NCI-H2227 (cell line): ENCODE measurements at regions not wholly inside any gene's neighbourhood (a gene's known extent, or its start where the extent isn't known, plus 50 kb on each side); places are given as distances from the start of the nearest gene placed in this dataset.
"Not testable (repeated sequence)": the region's sequence is repeated elsewhere in the genome, so short reads cannot be mapped to it uniquely, and the experiment has no call there.

ENCODE experiments used
- DNase-seq: peaks from one replicate; lab custom pipeline; 2025; ENCODE audit not compliant: unreplicated experiment; lab: John Stamatoyannopoulos, UW

- DNase-seq: no peak
These were observed 139.9 kb downstream of the ARL4A start for GRCh38 chr7:12827219-12827821.

DNA sequence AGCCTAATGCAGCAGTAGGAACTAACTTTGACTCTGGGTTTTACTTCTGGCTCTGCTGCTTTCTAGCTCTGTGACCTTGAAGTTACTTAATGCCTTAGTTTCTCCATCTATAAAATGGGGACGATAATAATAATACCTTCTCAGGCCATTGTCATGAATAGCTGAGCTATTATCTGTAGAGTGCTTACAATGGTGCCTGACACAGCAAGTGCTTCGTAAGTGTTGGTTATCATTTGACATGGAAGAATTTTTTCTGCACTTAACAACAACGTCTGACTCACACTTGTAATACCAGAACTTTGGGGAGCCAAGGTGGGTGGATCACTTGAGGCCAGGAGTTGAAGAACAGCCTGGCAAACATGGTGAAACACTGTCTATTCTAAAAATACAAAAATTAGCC, 140.5 kb downstream of the ARL4A start:
- DNase-seq: no peak

GRCh38 chr7:12831024-12831423, 143.6 kb downstream of the ARL4A start:
- DNase-seq: no peak

- DNase-seq: no peak
These were observed 146.4 kb downstream of the ARL4A start for GRCh38 chr7:12833829-12834228.

GRCh38 chr7:12834782-12835181, 147.3 kb downstream of the ARL4A start:
- DNase-seq: no peak

GRCh38 chr7:12839508-12840153, 152.2 kb downstream of the ARL4A start:
- peak; percentile 86 for DNase-seq

GRCh38 chr7:12844732-12845131, 157.3 kb downstream of the ARL4A start:
- DNase-seq: not testable (repeated sequence)

DNA sequence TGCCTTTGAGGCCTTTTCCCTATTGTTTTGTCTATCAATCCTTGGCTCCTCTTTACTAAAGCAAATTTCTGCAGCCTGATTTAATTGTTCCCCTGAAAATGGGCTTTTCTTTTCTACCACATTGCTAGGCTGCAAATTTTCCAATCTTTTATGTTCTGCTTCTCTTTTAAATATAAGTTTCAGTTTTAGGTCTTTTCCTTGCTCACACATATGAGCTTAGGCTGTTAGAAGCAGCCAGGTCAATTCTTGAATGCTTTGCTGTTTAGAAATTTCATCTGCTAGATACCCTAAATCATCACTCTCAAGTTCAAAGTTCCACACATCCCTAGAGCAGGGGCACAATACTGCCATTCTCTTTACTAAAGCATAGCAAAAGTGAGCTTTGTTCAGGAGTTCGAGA, 159.6 kb downstream of the ARL4A start:
- no peak for DNase-seq

DNA sequence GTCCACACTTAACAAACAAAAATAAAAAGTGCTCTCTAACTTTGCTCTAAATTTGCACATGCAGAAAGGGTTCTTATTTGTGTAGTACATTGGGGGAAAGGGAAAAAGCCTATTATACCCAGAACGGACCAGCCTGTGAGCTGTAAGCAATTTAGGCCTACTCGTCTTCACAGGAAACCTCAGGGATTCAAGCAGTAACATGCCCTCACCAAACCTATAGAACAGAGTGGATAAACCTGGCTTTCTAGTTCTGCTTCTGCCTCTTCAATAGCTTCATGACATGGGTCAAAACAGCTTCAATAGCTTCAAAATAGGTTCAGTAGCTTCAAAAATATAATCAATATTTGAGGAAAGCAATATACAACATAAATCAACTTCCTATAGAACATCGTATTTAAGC, 163.7 kb downstream of the ARL4A start:
- DNase-seq: no peak

GRCh38 chr7:12851841-12852240, 164.4 kb downstream of the ARL4A start:
- DNase-seq: no peak

GRCh38 chr7:12855036-12855435, 167.6 kb downstream of the ARL4A start:
- DNase-seq: no peak

GRCh38 chr7:12859761-12860160, 172.3 kb downstream of the ARL4A start:
- DNase-seq: no peak

- no peak for DNase-seq
These were observed 173.6 kb downstream of the ARL4A start for GRCh38 chr7:12861070-12861469.

- no peak for DNase-seq
These were observed 174.7 kb downstream of the ARL4A start for GRCh38 chr7:12862146-12862545.

GRCh38 chr7:12864470-12865046, 177.1 kb downstream of the ARL4A start:
- no peak for DNase-seq

- no peak for DNase-seq
These were observed 178.2 kb downstream of the ARL4A start for GRCh38 chr7:12865593-12865992.

DNA sequence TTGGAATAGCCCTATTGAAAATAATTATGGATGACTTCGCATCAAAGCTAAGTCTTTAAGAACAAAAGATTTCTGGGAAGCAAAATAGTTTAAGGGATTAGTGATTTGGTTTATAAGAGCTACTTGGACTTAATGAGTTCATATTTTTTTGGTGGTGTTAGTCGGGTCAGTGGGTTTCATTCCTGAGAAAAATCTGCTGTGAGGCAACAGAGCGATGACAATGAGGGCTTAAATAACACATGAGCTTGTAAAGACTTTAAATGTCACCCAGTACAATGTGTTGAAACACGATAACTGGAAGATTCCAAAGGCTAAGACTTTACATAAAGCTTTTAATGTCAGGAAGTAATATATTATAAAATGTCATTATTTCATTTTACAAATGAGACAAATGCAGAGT, 178.8 kb downstream of the ARL4A start:
- DNase-seq: no peak

DNA sequence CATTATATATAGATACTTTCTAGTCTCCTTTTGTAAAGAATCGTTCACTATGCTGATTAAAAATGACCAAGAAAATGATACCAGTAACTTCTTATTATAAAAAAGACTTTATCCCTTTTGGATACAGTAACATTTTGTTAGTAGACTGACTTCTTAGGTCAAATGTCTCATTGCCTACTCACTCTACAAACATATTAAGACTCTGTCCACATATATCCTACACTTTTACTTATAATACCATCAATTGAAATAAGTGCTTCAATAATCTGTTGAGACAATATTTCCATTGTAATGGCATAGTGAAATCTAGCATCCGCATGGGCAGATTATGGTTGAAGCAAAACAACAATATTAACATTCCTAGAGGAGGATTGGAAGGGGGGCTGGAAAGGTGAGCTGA, 180.6 kb downstream of the ARL4A start:
- no peak for DNase-seq

GRCh38 chr7:12870219-12870618, 182.8 kb downstream of the ARL4A start:
- DNase-seq: no peak

DNA sequence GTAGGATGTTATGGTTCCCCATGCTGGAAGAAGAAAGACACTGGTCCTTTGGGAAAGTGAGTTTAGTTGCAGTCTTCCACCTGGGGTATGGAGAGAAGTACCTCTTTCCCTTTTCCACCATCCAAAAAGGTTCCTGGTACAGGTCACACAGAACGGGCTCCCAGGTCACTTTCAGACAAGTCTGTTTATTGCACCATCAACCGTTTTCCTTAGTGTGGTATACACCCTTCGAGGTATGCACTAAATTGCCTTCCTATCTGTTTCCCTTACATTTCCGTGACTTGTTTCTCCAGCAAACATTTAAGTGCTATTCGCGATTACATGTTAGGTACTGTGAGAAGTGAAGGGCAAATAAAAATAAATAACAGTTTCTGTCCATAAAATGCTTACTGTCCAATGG, 185.1 kb downstream of the ARL4A start:
- DNase-seq: no peak

GRCh38 chr7:12873571-12873970, 186.1 kb downstream of the ARL4A start:
- DNase-seq: no peak

DNA sequence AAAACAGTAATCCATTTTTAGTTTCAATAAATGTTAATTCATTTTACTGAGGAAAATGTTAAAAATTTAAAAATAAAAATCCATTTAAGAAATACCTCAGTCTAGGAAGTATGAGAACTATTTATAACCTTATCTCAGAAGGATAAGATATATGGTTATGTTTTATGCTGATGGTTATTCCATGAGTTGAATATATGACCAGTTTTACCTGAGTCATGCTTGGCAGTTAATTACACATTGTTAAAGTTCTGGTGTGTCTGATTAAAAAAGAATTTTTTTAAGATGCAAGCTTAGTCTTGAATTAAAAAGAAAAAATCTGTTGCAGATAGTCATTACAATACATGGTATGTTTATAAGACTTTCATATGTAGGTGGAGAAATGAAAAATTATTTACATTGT, 191.7 kb downstream of the ARL4A start:
- no peak for DNase-seq

DNA sequence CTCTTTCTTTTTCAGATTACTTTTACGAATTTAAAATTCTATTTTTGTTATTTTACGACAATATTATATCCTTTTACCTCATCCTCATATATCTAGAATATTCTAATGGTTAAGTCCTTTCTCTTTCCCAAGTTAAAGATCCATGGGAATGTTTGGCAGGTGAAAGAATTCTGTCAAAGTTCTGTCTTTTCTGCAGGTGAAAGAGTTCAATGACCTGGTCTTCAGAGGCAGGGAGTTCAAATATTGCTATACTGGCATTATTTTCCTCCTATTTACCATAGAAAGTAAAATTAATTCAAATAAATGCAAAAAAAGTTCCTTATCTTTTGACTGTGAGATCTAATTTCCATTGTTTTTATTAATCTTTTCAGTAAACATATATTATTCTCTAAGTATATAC, 194.3 kb downstream of the ARL4A start:
- no peak for DNase-seq
